ENCODE measurements at regions not wholly inside any gene's neighbourhood (a gene's known extent, or its start where the extent isn't known, plus 50 kb on each side); places are given as distances from the start of the nearest gene placed in this dataset.

DNA sequence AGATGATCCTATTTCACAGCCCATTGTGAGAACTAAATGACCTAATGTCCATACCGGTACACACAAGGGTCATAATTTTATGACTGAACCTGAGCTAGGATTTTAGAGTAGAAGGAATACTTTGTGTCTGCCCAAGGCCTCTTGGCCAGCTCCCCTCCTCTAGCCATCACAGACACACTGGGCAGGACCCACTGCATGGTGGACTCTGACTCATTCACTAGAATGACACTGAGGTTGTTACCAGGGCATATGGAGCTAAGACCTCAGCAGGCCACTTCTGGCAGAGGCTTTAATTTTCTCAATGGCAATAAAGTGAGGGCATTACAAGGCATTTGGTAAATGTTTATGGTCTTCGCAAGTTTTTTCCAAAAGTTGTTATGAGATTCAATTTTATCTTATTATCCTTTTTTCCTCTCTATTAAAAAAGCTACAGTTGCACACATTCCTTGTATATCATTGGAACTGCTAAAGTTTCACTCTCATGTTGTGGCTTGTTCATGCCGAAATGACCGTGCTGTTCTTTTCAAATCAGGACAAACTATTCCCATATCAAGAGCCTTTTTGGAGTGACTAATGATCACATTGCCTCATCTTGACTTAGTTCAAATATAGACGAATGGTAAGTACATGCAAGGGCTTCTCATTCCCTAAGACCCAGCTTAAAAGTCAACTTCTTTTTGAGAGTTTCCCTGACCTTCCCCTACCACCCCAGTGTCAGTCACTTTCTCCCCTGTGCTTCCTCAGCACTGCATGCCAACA lies 595.7 kb downstream of the ACTL7B start:
- TF ChIP-seq POLR2A (IDR thresholded peaks at IDR 0.05; ENCODE audit: low read length) (no peak), GATA1 (IDR thresholded peaks at IDR 0.05; ENCODE audit: low read depth, low read length) (no peak)

All from erythroblast (primary cell).